Mesenchymal stem cell (in vitro differentiated cells and primary cell): ENCODE measurements at regions not wholly inside any gene's neighbourhood (a gene's known extent, or its start where the extent isn't known, plus 50 kb on each side); places are given as distances from the start of the nearest gene placed in this dataset.
"Not testable (repeated sequence)": the region's sequence is repeated elsewhere in the genome, so short reads cannot be mapped to it uniquely, and the experiment has no call there.

ENCODE experiments used
- DNase-seq: peaks from one replicate; pipeline ENCODE4 v3.0.0-alpha.2; 2013
- H2AFZ ChIP-seq: one replicate; pipeline ENCODE4 v1.6.1; 2013; ENCODE audit warnings: low read depth, mild to moderate bottlenecking, control low read depth, inconsistent platforms, low read length, moderate library complexity
- H2AK5ac ChIP-seq: 2 replicates; pipeline ENCODE4 v1.6.1; 2013; ENCODE audit warnings: low read length, moderate library complexity, mild to moderate bottlenecking, inconsistent platforms; ENCODE audit not compliant: severe bottlenecking
- H2BK120ac ChIP-seq: one replicate; pipeline ENCODE4 v1.6.1; 2013; ENCODE audit warnings: low read depth, mild to moderate bottlenecking, inconsistent platforms, low read length, moderate library complexity
- H2BK12ac ChIP-seq, 2 experiments: one replicate each; pipeline ENCODE4 v1.6.1; 2013; ENCODE audit warnings: inconsistent platforms in 2 of 2, low read length in 2 of 2, mild to moderate bottlenecking in 2 of 2, moderate library complexity in 2 of 2, control low read depth in 1 of 2
- H2BK15ac ChIP-seq: one replicate; pipeline ENCODE4 v1.6.1; 2013; ENCODE audit warnings: mild to moderate bottlenecking, low read depth, inconsistent platforms; ENCODE audit not compliant: poor library complexity, severe bottlenecking
- H2BK5ac ChIP-seq: 2 replicates; pipeline ENCODE4 v1.6.1; 2013; ENCODE audit warnings: low read depth, mild to moderate bottlenecking, low read length, control low read depth, inconsistent platforms; ENCODE audit not compliant: poor library complexity, severe bottlenecking
- H3K14ac ChIP-seq, 2 experiments: one replicate each; pipeline ENCODE4 v1.6.1; 2013; ENCODE audit warnings: inconsistent platforms in 2 of 2, low read length in 2 of 2, control low read depth in 1 of 2, mild to moderate bottlenecking in 1 of 2, moderate library complexity in 1 of 2
- H3K18ac ChIP-seq, 2 experiments: one replicate each; pipeline ENCODE4 v1.6.1; 2013; ENCODE audit warnings: inconsistent platforms in 2 of 2, low read length in 2 of 2, control low read depth in 1 of 2, low read depth in 1 of 2, mild to moderate bottlenecking in 1 of 2
- H3K23ac ChIP-seq, 2 experiments: one replicate each; pipeline ENCODE4 v1.6.1; 2013; ENCODE audit warnings: inconsistent platforms in 2 of 2, low read length in 2 of 2, mild to moderate bottlenecking in 2 of 2, moderate library complexity in 2 of 2, control low read depth in 1 of 2
- H3K27ac ChIP-seq: 2 replicates; pipeline ENCODE4 v1.5.1; 2013; ENCODE audit warnings: mild to moderate bottlenecking, moderate library complexity, low read length, control low read depth, inconsistent platforms; ENCODE audit not compliant: poor library complexity, severe bottlenecking
- H3K27me3 ChIP-seq, 2 experiments: 2 replicates each; pipeline versions ENCODE4 v1.6.1 to v1.7.0; 2013; ENCODE audit warnings: low read length in 2 of 2, mild to moderate bottlenecking in 2 of 2, moderate library complexity in 2 of 2, control low read depth in 1 of 2, inconsistent platforms in 1 of 2; ENCODE audit not compliant: control insufficient read depth in 1 of 2, insufficient read depth in 1 of 2
- H3K36me3 ChIP-seq, 2 experiments: 2 replicates each; pipeline versions ENCODE4 v1.6.1 to v1.7.0; 2013; ENCODE audit warnings: low read length in 2 of 2, control low read depth in 1 of 2, inconsistent platforms in 1 of 2, low read depth in 1 of 2, mild to moderate bottlenecking in 1 of 2; ENCODE audit not compliant: insufficient read depth in 2 of 2, control insufficient read depth in 1 of 2
- H3K4ac ChIP-seq, 2 experiments: one replicate each; pipeline ENCODE4 v1.6.1; 2013; ENCODE audit warnings: inconsistent platforms in 2 of 2, low read length in 2 of 2, mild to moderate bottlenecking in 2 of 2, moderate library complexity in 2 of 2, control low read depth in 1 of 2, low read depth in 1 of 2
- H3K4me1 ChIP-seq: 2 replicates; pipeline ENCODE4 v1.6.1; 2013; ENCODE audit warnings: low read depth, low read length, control low read depth; ENCODE audit not compliant: control insufficient read depth, insufficient read depth
- H3K4me2 ChIP-seq: 2 replicates; pipeline ENCODE4 v1.6.1; 2013; ENCODE audit warnings: low read length, mild to moderate bottlenecking, inconsistent platforms; ENCODE audit not compliant: poor library complexity, severe bottlenecking
- H3K4me3 ChIP-seq, 2 experiments: 2 replicates each; pipeline versions ENCODE4 v1.5.1 to v1.7.0; 2013; ENCODE audit warnings: low read length in 2 of 2, mild to moderate bottlenecking in 2 of 2, control low read depth in 1 of 2, low read depth in 1 of 2; ENCODE audit not compliant: insufficient read depth in 1 of 2
- H3K79me1 ChIP-seq: replicated peaks from 2 replicates; pipeline ENCODE4 v1.6.1; 2013; ENCODE audit warnings: mild to moderate bottlenecking, control low read depth, low read length, inconsistent platforms; ENCODE audit not compliant: poor library complexity, severe bottlenecking
- H3K9ac ChIP-seq: 2 replicates; pipeline ENCODE4 v1.7.0; 2013; ENCODE audit warnings: mild to moderate bottlenecking, low read length, moderate library complexity
- H3K9me3 ChIP-seq: 2 replicates; pipeline ENCODE4 v1.7.0; 2013; ENCODE audit warnings: mild to moderate bottlenecking, low read length; ENCODE audit not compliant: control insufficient read depth
- H4K8ac ChIP-seq: one replicate; pipeline ENCODE4 v1.6.1; 2013; ENCODE audit warnings: inconsistent platforms, mild to moderate bottlenecking, low read length, moderate library complexity
- H4K91ac ChIP-seq: one replicate; pipeline ENCODE4 v1.6.1; 2013; ENCODE audit warnings: mild to moderate bottlenecking, low read length, inconsistent platforms
- WGBS: methylation state at CpG from one replicate; pipeline ENCODE4 v1.1.7; 2013; ENCODE audit warnings: mixed read lengths; 5-methylcytosine and 5-hydroxymethylcytosine counted together

GRCh38 chr15:20250206-20250605 lies 291.4 kb downstream of the GOLGA6L6 start:
- not testable (repeated sequence) for H3K18ac ChIP-seq, H3K4ac ChIP-seq, H3K4me1 ChIP-seq, H3K36me3 ChIP-seq, H3K9ac ChIP-seq, H4K91ac ChIP-seq, H3K27ac ChIP-seq, H3K4me3 ChIP-seq, H3K4me2 ChIP-seq, H2BK5ac ChIP-seq, H3K23ac ChIP-seq, H2BK12ac ChIP-seq, H3K27me3 ChIP-seq, H2AFZ ChIP-seq, H3K9me3 ChIP-seq, H2AK5ac ChIP-seq, H4K8ac ChIP-seq, H3K14ac ChIP-seq, H2BK120ac ChIP-seq, DNase-seq, H2BK15ac ChIP-seq, H3K79me1 ChIP-seq
- whole genome bisulfite sequencing: 36% methylated on average over 2 of the region's 3 CpGs

GRCh38 chr15:20249677-20249970 lies 292.0 kb downstream of the GOLGA6L6 start:
- H3K9ac ChIP-seq, H3K79me1 ChIP-seq, H2BK15ac ChIP-seq, H2AK5ac ChIP-seq, H3K27me3 ChIP-seq, DNase-seq, H2BK5ac ChIP-seq, H3K36me3 ChIP-seq, H3K27ac ChIP-seq, H3K4me3 ChIP-seq, H3K23ac ChIP-seq, H4K8ac ChIP-seq, H3K4ac ChIP-seq, H2BK12ac ChIP-seq, H2BK120ac ChIP-seq, H3K4me2 ChIP-seq, H3K18ac ChIP-seq, H3K9me3 ChIP-seq, H4K91ac ChIP-seq, H2AFZ ChIP-seq, H3K14ac ChIP-seq, H3K4me1 ChIP-seq: not testable (repeated sequence)
- WGBS: 61% methylated on average over 2 of the region's 2 CpGs

- not testable (repeated sequence) for DNase-seq, H3K9me3 ChIP-seq, H3K27me3 ChIP-seq, H3K14ac ChIP-seq, H2AFZ ChIP-seq, H2BK15ac ChIP-seq, H3K27ac ChIP-seq, H4K91ac ChIP-seq, H3K4me2 ChIP-seq, H2BK5ac ChIP-seq, H3K9ac ChIP-seq, H2BK120ac ChIP-seq, H3K23ac ChIP-seq, H3K79me1 ChIP-seq, H4K8ac ChIP-seq, H3K4ac ChIP-seq, H3K36me3 ChIP-seq, H3K4me3 ChIP-seq, H2AK5ac ChIP-seq, H3K18ac ChIP-seq, H3K4me1 ChIP-seq, H2BK12ac ChIP-seq
- 79% methylated on average over 4 of the region's 4 CpGs for WGBS
Measured at GRCh38 chr15:20248434-20248833, 293.2 kb downstream of the GOLGA6L6 start.

GRCh38 chr15:20247137-20247536 lies 294.5 kb downstream of the GOLGA6L6 start:
- not testable (repeated sequence) for H3K9me3 ChIP-seq, H3K27me3 ChIP-seq, H2AK5ac ChIP-seq, H3K9ac ChIP-seq, H3K23ac ChIP-seq, H3K18ac ChIP-seq, H4K8ac ChIP-seq, DNase-seq, H3K4me1 ChIP-seq, H2BK15ac ChIP-seq, H3K4me3 ChIP-seq, H4K91ac ChIP-seq, H2BK12ac ChIP-seq, H3K79me1 ChIP-seq, H3K27ac ChIP-seq, H2BK120ac ChIP-seq, H3K4me2 ChIP-seq, H3K4ac ChIP-seq, H3K36me3 ChIP-seq, H3K14ac ChIP-seq, H2BK5ac ChIP-seq, H2AFZ ChIP-seq
- WGBS: 58% methylated on average over 6 of the region's 6 CpGs
